Activated naive CD4-positive, alpha-beta T cell treated with anti-CD3 and anti-CD28 coated beads, Interleukin-2, amount 10 ng/mL, durations not matched to agents 7 days and 5 days (primary cell): ENCODE measurements at regions not wholly inside any gene's neighbourhood (a gene's known extent, or its start where the extent isn't known, plus 50 kb on each side); places are given as distances from the start of the nearest gene placed in this dataset.
"Not testable (repeated sequence)": the region's sequence is repeated elsewhere in the genome, so short reads cannot be mapped to it uniquely, and the experiment has no call there.

Experiments
- CTCF ChIA-PET: fragments of 350-600 bp; sonication (Branson Sonifier 250); formaldehyde crosslinking; loops from one replicate; lab custom pipeline; 2021; ENCODE audit warnings: antibody characterized with exemption; lab: Charles Lee
- DNase-seq: peaks from one replicate; pipeline ENCODE4 v3.0.0-alpha.2; 2020
- H3K27ac Mint-ChIP-seq: one replicate; pipeline ENCODE4 v1.8.0; 2021; ENCODE audit warnings: mild to moderate bottlenecking, moderate library complexity, mixed read lengths
- H3K27me3 Mint-ChIP-seq: one replicate; pipeline ENCODE4 v1.8.0; 2021; ENCODE audit warnings: mild to moderate bottlenecking, mixed read lengths
- H3K36me3 Mint-ChIP-seq: one replicate; pipeline ENCODE4 v1.8.0; 2021; ENCODE audit warnings: mixed read lengths
- H3K4me1 Mint-ChIP-seq: one replicate; pipeline ENCODE4 v1.8.0; 2021; ENCODE audit warnings: mixed read lengths
- H3K4me3 Mint-ChIP-seq: one replicate; pipeline ENCODE4 v1.8.0; 2021; ENCODE audit warnings: mild to moderate bottlenecking, moderate library complexity, mixed read lengths
- H3K9me3 Mint-ChIP-seq: one replicate; pipeline ENCODE4 v1.8.0; 2021; ENCODE audit warnings: mixed read lengths

- H3K4me1 Mint-ChIP-seq, result no peaks in the 10 kb centered on the region
- no peaks in the 10 kb centered on the region for H3K9me3 Mint-ChIP-seq
- H3K4me3 Mint-ChIP-seq, result no peak overlapping the region
- H3K27ac Mint-ChIP-seq, result no peak overlapping the region
- no peaks in the 10 kb centered on the region for H3K27me3 Mint-ChIP-seq
- DNase-seq, result no peak
- CTCF ChIA-PET, result no interaction called here
- H3K36me3 Mint-ChIP-seq, result no peaks in the 10 kb centered on the region
Observed at GRCh38 chr1:60670302-60670701, 412.1 kb upstream of the NFIA start.

GRCh38 chr1:60668585-60668984 lies 413.8 kb upstream of the NFIA start:
- Mint-ChIP-seq H3K4me3 (no peak overlapping the region), H3K4me1 (no peaks in the 10 kb centered on the region), H3K9me3 (no peaks in the 10 kb centered on the region), H3K36me3 (no peaks in the 10 kb centered on the region), H3K27ac (no peak overlapping the region), H3K27me3 (no peaks in the 10 kb centered on the region)
- DNase-seq, result no peak
- CTCF ChIA-PET, result no interaction called here

GRCh38 chr1:60665311-60665710 lies 417.1 kb upstream of the NFIA start:
- DNase-seq, result no peak
- CTCF ChIA-PET, result no interaction called here
- no peaks in the 10 kb centered on the region for H3K9me3 Mint-ChIP-seq
- no peaks in the 10 kb centered on the region for H3K36me3 Mint-ChIP-seq
- H3K4me3 Mint-ChIP-seq, result no peak overlapping the region
- no peaks in the 10 kb centered on the region for H3K4me1 Mint-ChIP-seq
- no peak overlapping the region for H3K27ac Mint-ChIP-seq
- no peaks in the 10 kb centered on the region for H3K27me3 Mint-ChIP-seq

- no peaks in the 10 kb centered on the region for H3K9me3 Mint-ChIP-seq
- H3K27me3 Mint-ChIP-seq, result no peaks in the 10 kb centered on the region
- H3K4me1 Mint-ChIP-seq, result no peaks in the 10 kb centered on the region
- no peak for DNase-seq
- H3K27ac Mint-ChIP-seq, result no peak overlapping the region
- CTCF ChIA-PET, result no interaction called here
- H3K36me3 Mint-ChIP-seq, result no peaks in the 10 kb centered on the region
- H3K4me3 Mint-ChIP-seq, result no peak overlapping the region
Observed at GRCh38 chr1:60664086-60664625, 418.2 kb upstream of the NFIA start.

- H3K27me3 Mint-ChIP-seq, result no peaks in the 10 kb centered on the region
- no peaks in the 10 kb centered on the region for H3K9me3 Mint-ChIP-seq
- DNase-seq, result no peak
- no peaks in the 10 kb centered on the region for H3K36me3 Mint-ChIP-seq
- H3K27ac Mint-ChIP-seq, result no peak overlapping the region
- CTCF ChIA-PET, result interaction anchor here (0.7 kb wide), 1 partner anchor 1194 kb away, joined by 3 read pairs; no protein-coding TSS in a partner anchor
- H3K4me1 Mint-ChIP-seq, result no peaks in the 10 kb centered on the region
- no peak overlapping the region for H3K4me3 Mint-ChIP-seq
Observed at GRCh38 chr1:60662486-60663044, 419.8 kb upstream of the NFIA start.

- DNase-seq, result no peak
- Mint-ChIP-seq H3K4me1 (no peaks in the 10 kb centered on the region), H3K36me3 (no peaks in the 10 kb centered on the region), H3K27ac (no peak overlapping the region), H3K9me3 (no peaks in the 10 kb centered on the region), H3K4me3 (no peak overlapping the region), H3K27me3 (no peaks in the 10 kb centered on the region)
- CTCF ChIA-PET, result no interaction called here
Observed at GRCh38 chr1:60657926-60658325, 424.4 kb upstream of the NFIA start.

GRCh38 chr1:60655679-60656355 lies 426.5 kb upstream of the NFIA start:
- no peak for DNase-seq
- no peaks in the 10 kb centered on the region for H3K27me3 Mint-ChIP-seq
- H3K4me3 Mint-ChIP-seq, result no peak overlapping the region
- H3K9me3 Mint-ChIP-seq, result peaks cover 1% of the 10 kb centered on the region
- H3K4me1 Mint-ChIP-seq, result no peaks in the 10 kb centered on the region
- CTCF ChIA-PET, result no interaction called here
- no peaks in the 10 kb centered on the region for H3K36me3 Mint-ChIP-seq
- no peak overlapping the region for H3K27ac Mint-ChIP-seq

- CTCF ChIA-PET, H3K27ac Mint-ChIP-seq, H3K27me3 Mint-ChIP-seq, H3K4me3 Mint-ChIP-seq, H3K4me1 Mint-ChIP-seq, H3K9me3 Mint-ChIP-seq, DNase-seq, H3K36me3 Mint-ChIP-seq: not testable (repeated sequence)
Observed at GRCh38 chr1:60640033-60640551, 442.3 kb upstream of the NFIA start.

GRCh38 chr1:60639287-60639686 lies 443.1 kb upstream of the NFIA start:
- H3K4me3 Mint-ChIP-seq, result no peak overlapping the region
- H3K27me3 Mint-ChIP-seq, result no peaks in the 10 kb centered on the region
- H3K36me3 Mint-ChIP-seq, result no peaks in the 10 kb centered on the region
- no peak for DNase-seq
- no peaks in the 10 kb centered on the region for H3K4me1 Mint-ChIP-seq
- no peaks in the 10 kb centered on the region for H3K9me3 Mint-ChIP-seq
- no peak overlapping the region for H3K27ac Mint-ChIP-seq
- CTCF ChIA-PET, result no interaction called here

GRCh38 chr1:60637651-60638050 lies 444.7 kb upstream of the NFIA start:
- no peaks in the 10 kb centered on the region for H3K4me1 Mint-ChIP-seq
- no peak overlapping the region for H3K27ac Mint-ChIP-seq
- DNase-seq, result no peak
- CTCF ChIA-PET, result no interaction called here
- no peak overlapping the region for H3K4me3 Mint-ChIP-seq
- H3K9me3 Mint-ChIP-seq, result no peaks in the 10 kb centered on the region
- no peaks in the 10 kb centered on the region for H3K27me3 Mint-ChIP-seq
- H3K36me3 Mint-ChIP-seq, result no peaks in the 10 kb centered on the region

GRCh38 chr1:60636946-60637345 lies 445.4 kb upstream of the NFIA start:
- CTCF ChIA-PET, result no interaction called here
- no peak for DNase-seq
- H3K4me1 Mint-ChIP-seq, result no peaks in the 10 kb centered on the region
- H3K9me3 Mint-ChIP-seq, result no peaks in the 10 kb centered on the region
- H3K36me3 Mint-ChIP-seq, result no peaks in the 10 kb centered on the region
- no peaks in the 10 kb centered on the region for H3K27me3 Mint-ChIP-seq
- no peak overlapping the region for H3K27ac Mint-ChIP-seq
- H3K4me3 Mint-ChIP-seq, result no peak overlapping the region

- Mint-ChIP-seq H3K4me1 (no peaks in the 10 kb centered on the region), H3K9me3 (no peaks in the 10 kb centered on the region), H3K36me3 (no peaks in the 10 kb centered on the region), H3K4me3 (no peak overlapping the region), H3K27me3 (no peaks in the 10 kb centered on the region), H3K27ac (no peak overlapping the region)
- CTCF ChIA-PET, result no interaction called here
- no peak for DNase-seq
Observed at GRCh38 chr1:60634106-60634505, 448.3 kb upstream of the NFIA start.

GRCh38 chr1:60622486-60622885 lies 459.9 kb upstream of the NFIA start:
- Mint-ChIP-seq H3K4me3 (no peak overlapping the region), H3K9me3 (no peaks in the 10 kb centered on the region), H3K36me3 (no peaks in the 10 kb centered on the region), H3K27ac (no peak overlapping the region), H3K4me1 (no peaks in the 10 kb centered on the region), H3K27me3 (no peaks in the 10 kb centered on the region)
- no peak for DNase-seq
- CTCF ChIA-PET, result no interaction called here

- H3K9me3 Mint-ChIP-seq, result no peaks in the 10 kb centered on the region
- CTCF ChIA-PET, result no interaction called here
- no peak overlapping the region for H3K4me3 Mint-ChIP-seq
- DNase-seq, result no peak
- no peak overlapping the region for H3K27ac Mint-ChIP-seq
- no peaks in the 10 kb centered on the region for H3K4me1 Mint-ChIP-seq
- H3K27me3 Mint-ChIP-seq, result no peaks in the 10 kb centered on the region
- H3K36me3 Mint-ChIP-seq, result no peaks in the 10 kb centered on the region
Observed at GRCh38 chr1:60621368-60621851, 461.0 kb upstream of the NFIA start.

- no peaks in the 10 kb centered on the region for H3K36me3 Mint-ChIP-seq
- no peak overlapping the region for H3K4me3 Mint-ChIP-seq
- no peaks in the 10 kb centered on the region for H3K4me1 Mint-ChIP-seq
- H3K27ac Mint-ChIP-seq, result no peak overlapping the region
- no peak for DNase-seq
- no peaks in the 10 kb centered on the region for H3K9me3 Mint-ChIP-seq
- H3K27me3 Mint-ChIP-seq, result no peaks in the 10 kb centered on the region
- CTCF ChIA-PET, result no interaction called here
Observed at GRCh38 chr1:60620087-60620486, 462.3 kb upstream of the NFIA start.
